Peyer's patch (tissue), 4 donors: ENCODE measurements at regions not wholly inside any gene's neighbourhood (a gene's known extent, or its start where the extent isn't known, plus 50 kb on each side); places are given as distances from the start of the nearest gene placed in this dataset.

Source experiments
- CTCF ChIP-seq, 6 experiments: fragments of 450-650 bp in 4 of 6; fragments of 200-600 bp in 2 of 6; sonication (generic) in 1 of 6; IDR thresholded peaks; one replicate each; pipeline ENCODE4 v1.5.1; 2017 to 2019; ENCODE audit warnings: antibody characterized with exemption in 6 of 6, mild to moderate bottlenecking in 3 of 6, moderate library complexity in 1 of 6
- POLR2A ChIP-seq, 2 donors: fragments of 450-650 bp; IDR thresholded peaks; one replicate each; pipeline ENCODE4 v1.5.1; 2017; ENCODE audit warnings: antibody characterized with exemption in 2 of 2, mild to moderate bottlenecking in 2 of 2, moderate library complexity in 2 of 2

- TF ChIP-seq CTCF (IDR thresholded peaks at IDR 0.05) (no peak), POLR2A (IDR thresholded peaks at IDR 0.05) (no peak)
Measured at GRCh38 chr4:31442236-31442635, 722.1 kb downstream of the PCDH7 start.
